IMR-90 (cell line): ENCODE measurements at regions not wholly inside any gene's neighbourhood (a gene's known extent, or its start where the extent isn't known, plus 50 kb on each side); places are given as distances from the start of the nearest gene placed in this dataset.

Experiments
- ATAC-seq: fragments of 200-7000 bp; cut with Tn5 transposase; 2 replicates; pipeline ENCODE4 v1.9.1; 2020; ENCODE audit warnings: low read depth, mild to moderate bottlenecking, moderate library complexity
- BruUV-seq: library from RNA; stranded (reverse); fragments of 400-500 nt; replicated peaks from 2 replicates; lab custom pipeline; 2021; lab: Mats Ljungman, UMichigan
- CTCF ChIA-PET: fragments of 300-600 bp; formaldehyde crosslinking; extraction: SDS; loops from one replicate; lab custom pipeline; 2021; ENCODE audit warnings: antibody characterized with exemption; lab: Yijun Ruan, JAX
- POLR2A ChIA-PET: fragments of 300-600 bp; sonication (Branson Sonifier 250); formaldehyde crosslinking; loops from one replicate; lab custom pipeline; 2022; ENCODE audit warnings: antibody characterized with exemption; ENCODE audit not compliant: unreplicated experiment; lab: Charles Lee
- DNase-seq: peaks from one replicate; pipeline ENCODE4 v3.0.0; 2013
- H2AFZ ChIP-seq: replicated peaks from 2 replicates; pipeline ENCODE3; 2013; ENCODE audit warnings: low read length, mild to moderate bottlenecking; ENCODE audit not compliant: poor library complexity
- H2AK5ac ChIP-seq: 2 replicates; pipeline ENCODE4 v1.6.1; 2013; ENCODE audit warnings: low read depth, low read length, inconsistent platforms
- H2AK9ac ChIP-seq: replicated peaks from 2 replicates; pipeline ENCODE3; 2013; ENCODE audit warnings: mild to moderate bottlenecking, low read depth, low read length, moderate library complexity; ENCODE audit not compliant: poor library complexity
- H2BK120ac ChIP-seq: 2 replicates; pipeline ENCODE4 v1.6.1; 2013; ENCODE audit warnings: low read depth, low read length, inconsistent platforms
- H2BK15ac ChIP-seq: 3 replicates; pipeline ENCODE4 v1.6.1; 2013; ENCODE audit warnings: low read depth, low read length, inconsistent platforms
- H2BK20ac ChIP-seq: 2 replicates; pipeline ENCODE4 v1.6.1; 2013; ENCODE audit warnings: low read depth, mild to moderate bottlenecking, inconsistent platforms, low read length, moderate library complexity
- H2BK5ac ChIP-seq: 2 replicates; pipeline ENCODE4 v1.6.1; 2013; ENCODE audit warnings: mild to moderate bottlenecking, low read depth, low read length, inconsistent platforms; ENCODE audit not compliant: poor library complexity, severe bottlenecking
- H3K14ac ChIP-seq: replicated peaks from 2 replicates; pipeline ENCODE4 v1.6.1; 2013; ENCODE audit warnings: low read depth, low read length, inconsistent platforms
- H3K18ac ChIP-seq: 2 replicates; pipeline ENCODE4 v1.6.1; 2013; ENCODE audit warnings: low read depth, low read length, control low read depth
- H3K23ac ChIP-seq: 2 replicates; pipeline ENCODE4 v1.6.1; 2013; ENCODE audit warnings: low read depth, low read length, inconsistent platforms
- H3K27ac ChIP-seq: 2 replicates; pipeline ENCODE4 v1.5.1; 2013; ENCODE audit warnings: mild to moderate bottlenecking, control low read depth, low read length; ENCODE audit not compliant: insufficient read depth
- H3K27me3 ChIP-seq: 2 replicates; pipeline ENCODE4 v1.6.1; 2013; ENCODE audit warnings: low read length; ENCODE audit not compliant: control insufficient read depth, insufficient read depth
- H3K36me3 ChIP-seq: 2 replicates; pipeline ENCODE4 v1.6.1; 2013; ENCODE audit warnings: low read length, mixed read lengths; ENCODE audit not compliant: control insufficient read depth, insufficient read depth
- H3K4ac ChIP-seq: 2 replicates; pipeline ENCODE4 v1.6.1; 2013; ENCODE audit warnings: low read depth, low read length, inconsistent platforms
- H3K4me1 ChIP-seq: 2 replicates; pipeline ENCODE4 v1.6.1; 2013; ENCODE audit warnings: low read length, mixed read lengths; ENCODE audit not compliant: control insufficient read depth, insufficient read depth
- H3K4me2 ChIP-seq: 2 replicates; pipeline ENCODE4 v1.6.1; 2013; ENCODE audit warnings: low read depth, mild to moderate bottlenecking, control low read depth, low read length, moderate library complexity
- H3K4me3 ChIP-seq: 2 replicates; pipeline ENCODE4 v1.5.1; 2013; ENCODE audit warnings: low read depth, mild to moderate bottlenecking, control low read depth, low read length, moderate library complexity; ENCODE audit not compliant: insufficient read depth
- H3K56ac ChIP-seq: 2 replicates; pipeline ENCODE4 v1.6.1; 2013; ENCODE audit warnings: low read length, inconsistent platforms; ENCODE audit not compliant: insufficient read depth; ENCODE audit errors: extremely low read depth
- H3K79me1 ChIP-seq, 2 experiments: 2 replicates each; pipeline ENCODE4 v1.6.1; 2013; ENCODE audit warnings: low read length in 2 of 2, inconsistent platforms in 1 of 2, low read depth in 1 of 2
- H3K9ac ChIP-seq: 2 replicates; pipeline ENCODE4 v1.6.1; 2013; ENCODE audit warnings: low read depth, low read length, control low read depth
- H3K9me1 ChIP-seq: 2 replicates; pipeline ENCODE4 v1.6.1; 2013; ENCODE audit warnings: low read length, inconsistent platforms; ENCODE audit not compliant: insufficient read depth
- H3K9me3 ChIP-seq: 2 replicates; pipeline ENCODE4 v1.6.1; 2013; ENCODE audit warnings: low read length; ENCODE audit not compliant: control insufficient read depth, insufficient read depth
- H4K20me1 ChIP-seq: 2 replicates; pipeline ENCODE4 v1.6.1; 2013; ENCODE audit warnings: low read length, inconsistent platforms; ENCODE audit not compliant: insufficient read depth
- H4K5ac ChIP-seq: 2 replicates; pipeline ENCODE4 v1.6.1; 2013; ENCODE audit warnings: mild to moderate bottlenecking, low read depth, low read length, control low read depth
- H4K8ac ChIP-seq, 2 experiments: 2 replicates each; pipeline ENCODE4 v1.6.1; 2013; ENCODE audit warnings: low read depth in 2 of 2, low read length in 2 of 2, control low read depth in 1 of 2, inconsistent platforms in 1 of 2
- H4K91ac ChIP-seq: 2 replicates; pipeline ENCODE4 v1.6.1; 2013; ENCODE audit warnings: low read depth, low read length, inconsistent platforms; ENCODE audit not compliant: insufficient read depth
- BHLHE40 ChIP-seq: fragments of 150-350 bp; IDR thresholded peaks from 2 replicates; pipeline ENCODE4 v1.6.1; 2016; ENCODE audit warnings: mild to moderate bottlenecking, low read depth, low read length
- CEBPB ChIP-seq: IDR thresholded peaks from 2 replicates; pipeline ENCODE4 v1.6.1; 2012; ENCODE audit warnings: low read depth, low read length, improper control_type of control experiment
- CHD1 ChIP-seq: IDR thresholded peaks from 2 replicates; pipeline ENCODE4 v1.6.1; 2012; ENCODE audit warnings: low read depth, low read length, improper control_type of control experiment
- ELK1 ChIP-seq: fragments of 150-350 bp; IDR thresholded peaks from 2 replicates; pipeline ENCODE4 v1.6.1; 2016; ENCODE audit warnings: low read depth, mild to moderate bottlenecking, low read length, moderate library complexity, borderline replicate concordance
- FOS ChIP-seq: fragments of 150-350 bp; IDR thresholded peaks from 2 replicates; pipeline ENCODE4 v1.6.1; 2016; ENCODE audit warnings: low read depth, low read length
- MAFK ChIP-seq: IDR thresholded peaks from 2 replicates; pipeline ENCODE4 v1.6.1; 2012; ENCODE audit warnings: low read depth, low read length, improper control_type of control experiment
- MXI1 ChIP-seq: IDR thresholded peaks from 2 replicates; pipeline ENCODE4 v1.6.1; 2012; ENCODE audit warnings: low read depth, mild to moderate bottlenecking, low read length, moderate library complexity, borderline replicate concordance
- POLR2A ChIP-seq: IDR thresholded peaks from 2 replicates; pipeline ENCODE4 v1.6.1; 2012; ENCODE audit warnings: mild to moderate bottlenecking, low read depth, low read length
- RAD21 ChIP-seq: IDR thresholded peaks from 2 replicates; pipeline ENCODE4 v1.6.1; 2012; ENCODE audit warnings: low read length, improper control_type of control experiment
- RCOR1 ChIP-seq: IDR thresholded peaks from 2 replicates; pipeline ENCODE4 v1.6.1; 2012; ENCODE audit warnings: mild to moderate bottlenecking, low read length, improper control_type of control experiment; ENCODE audit not compliant: insufficient replicate concordance
- RFX5 ChIP-seq: IDR thresholded peaks from 2 replicates; pipeline ENCODE4 v1.8.0; 2012; ENCODE audit warnings: low read depth, mild to moderate bottlenecking, low read length, moderate library complexity
- SMC3 ChIP-seq: fragments of 150-350 bp; IDR thresholded peaks from 2 replicates; pipeline ENCODE4 v1.6.1; 2016; ENCODE audit warnings: low read depth, mild to moderate bottlenecking, antibody characterized with exemption, low read length, moderate library complexity
- WGBS, 2 experiments: methylation state at CpG; one replicate each; pipeline versions ENCODE4 v1.1.5 to v1.1.7; 2013; ENCODE audit warnings: missing lambda C conversion rate in 2 of 2; ENCODE audit not compliant: insufficient read length in 1 of 2; ENCODE audit errors: extremely low coverage in 2 of 2; 5-methylcytosine and 5-hydroxymethylcytosine counted together
- dilution Hi-C: fragments of 300-500 bp; cut with HindIII; formaldehyde crosslinking; loops from one replicate; pipeline ENCODE4 v1.14.3; 2018; ENCODE audit warnings: low sequenced_read_pairs; ENCODE audit not compliant: unreplicated experiment
- in situ Hi-C: fragments of 300-500 bp; cut with MboI; formaldehyde crosslinking; loops from 3 replicates; pipeline ENCODE4 v1.14.3; 2019; ENCODE audit warnings: low sequenced_read_pairs, inconsistent platforms, mixed read lengths
- intact Hi-C: fragments of 100-400 bp; cut with micrococcal nuclease; formaldehyde crosslinking; loops from 2 replicates; pipeline ENCODE4 v1.10.0; 2022
- TF ChIP-seq, protein P1 (sequence below): fragments of 150-350 bp; IDR thresholded peaks from 2 replicates; pipeline ENCODE4 v1.6.1; 2017; ENCODE audit warnings: mild to moderate bottlenecking, antibody characterized with exemption, low read length, low read depth

GRCh38 chr21:19045876-19046275, 642.3 kb upstream of the TMPRSS15 start:
- Histone ChIP-seq H3K56ac (no peak overlapping the region), H3K4me1 (no peaks in the 10 kb centered on the region), H2AK9ac (no peak overlapping the region), H4K8ac (no peak overlapping the region), H3K9me3 (peaks cover 7% of the 10 kb centered on the region), H2BK5ac (no peak overlapping the region), H3K4ac (no peak overlapping the region), H2AFZ (no peak overlapping the region), H2BK20ac (no peak overlapping the region), H3K36me3 (no peaks in the 10 kb centered on the region), H3K9ac (no peak overlapping the region), H3K4me2 (no peak overlapping the region), H3K9me1 (no peaks in the 10 kb centered on the region), H3K14ac (no peak overlapping the region), H3K18ac (no peak overlapping the region), H4K91ac (no peak overlapping the region), H3K79me1 (no peaks in the 10 kb centered on the region), H2BK15ac (no peak overlapping the region), H3K4me3 (no peak overlapping the region), H4K20me1 (no peaks in the 10 kb centered on the region), H3K27me3 (no peaks in the 10 kb centered on the region), H2BK120ac (no peak overlapping the region), H3K27ac (no peak overlapping the region), H3K23ac (no peak overlapping the region), H4K5ac (no peak overlapping the region), H2AK5ac (no peak overlapping the region)
- in situ Hi-C loops: no loop called here
- WGBS, 2 experiments: no CpG with 5 or more reads among the region's 2 CpGs
- ChIA-PET POLR2A (no interaction called here), CTCF (no interaction called here)
- dilution Hi-C loops: no loop called here
- no TSS peak for BruUV-seq
- no peak for DNase-seq
- no peak for TF ChIP-seq BHLHE40
- TF ChIP-seq RAD21: no peak
- no peak for TF ChIP-seq MXI1
- TF ChIP-seq FOS: no peak
- no peak for TF ChIP-seq RFX5
- TF ChIP-seq CHD1: no peak
- TF ChIP-seq ELK1: no peak
- no peak for TF ChIP-seq CEBPB
- no peak for TF ChIP-seq SMC3
- no peak for TF ChIP-seq RCOR1
- no peak for TF ChIP-seq MAFK
- TF ChIP-seq POLR2A: no peak
- TF ChIP-seq, protein P1, sequence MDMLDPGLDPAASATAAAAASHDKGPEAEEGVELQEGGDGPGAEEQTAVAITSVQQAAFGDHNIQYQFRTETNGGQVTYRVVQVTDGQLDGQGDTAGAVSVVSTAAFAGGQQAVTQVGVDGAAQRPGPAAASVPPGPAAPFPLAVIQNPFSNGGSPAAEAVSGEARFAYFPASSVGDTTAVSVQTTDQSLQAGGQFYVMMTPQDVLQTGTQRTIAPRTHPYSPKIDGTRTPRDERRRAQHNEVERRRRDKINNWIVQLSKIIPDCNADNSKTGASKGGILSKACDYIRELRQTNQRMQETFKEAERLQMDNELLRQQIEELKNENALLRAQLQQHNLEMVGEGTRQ: no peak
- ATAC-seq: no peak
- intact Hi-C loops: no loop called here
